ENCODE measurements at regions not wholly inside any gene's neighbourhood (a gene's known extent, or its start where the extent isn't known, plus 50 kb on each side); places are given as distances from the start of the nearest gene placed in this dataset.

DNA sequence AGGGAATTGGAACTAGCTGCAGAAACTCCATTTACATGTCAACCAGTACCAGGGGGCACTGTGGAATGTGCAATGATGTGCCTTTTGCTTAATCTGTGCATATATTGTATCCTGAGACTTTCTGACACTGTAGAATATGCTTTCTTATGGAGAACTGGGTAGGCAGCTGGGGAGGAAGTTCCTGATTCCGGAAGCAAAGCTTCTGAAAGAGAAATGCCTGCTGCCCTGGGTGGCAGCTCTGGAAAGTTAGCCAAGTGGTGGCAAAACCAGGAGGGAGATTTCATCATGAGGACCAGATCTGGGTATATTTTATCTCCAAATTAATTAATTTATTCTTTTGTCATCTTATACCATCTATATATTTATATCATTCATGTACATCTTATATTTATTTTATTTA, 116.7 kb downstream of the XCL2 start:
- no peak for TF ChIP-seq GATA2 (IDR thresholded peaks at IDR 0.05; ENCODE audit: low read depth, low read length)
- TF ChIP-seq GATA3 (IDR thresholded peaks at IDR 0.05; ENCODE audit: low read depth, low read length): no peak

Data from SH-SY5Y (cell line).